ENCODE measurements at regions not wholly inside any gene's neighbourhood (a gene's known extent, or its start where the extent isn't known, plus 50 kb on each side); places are given as distances from the start of the nearest gene placed in this dataset.

DNA sequence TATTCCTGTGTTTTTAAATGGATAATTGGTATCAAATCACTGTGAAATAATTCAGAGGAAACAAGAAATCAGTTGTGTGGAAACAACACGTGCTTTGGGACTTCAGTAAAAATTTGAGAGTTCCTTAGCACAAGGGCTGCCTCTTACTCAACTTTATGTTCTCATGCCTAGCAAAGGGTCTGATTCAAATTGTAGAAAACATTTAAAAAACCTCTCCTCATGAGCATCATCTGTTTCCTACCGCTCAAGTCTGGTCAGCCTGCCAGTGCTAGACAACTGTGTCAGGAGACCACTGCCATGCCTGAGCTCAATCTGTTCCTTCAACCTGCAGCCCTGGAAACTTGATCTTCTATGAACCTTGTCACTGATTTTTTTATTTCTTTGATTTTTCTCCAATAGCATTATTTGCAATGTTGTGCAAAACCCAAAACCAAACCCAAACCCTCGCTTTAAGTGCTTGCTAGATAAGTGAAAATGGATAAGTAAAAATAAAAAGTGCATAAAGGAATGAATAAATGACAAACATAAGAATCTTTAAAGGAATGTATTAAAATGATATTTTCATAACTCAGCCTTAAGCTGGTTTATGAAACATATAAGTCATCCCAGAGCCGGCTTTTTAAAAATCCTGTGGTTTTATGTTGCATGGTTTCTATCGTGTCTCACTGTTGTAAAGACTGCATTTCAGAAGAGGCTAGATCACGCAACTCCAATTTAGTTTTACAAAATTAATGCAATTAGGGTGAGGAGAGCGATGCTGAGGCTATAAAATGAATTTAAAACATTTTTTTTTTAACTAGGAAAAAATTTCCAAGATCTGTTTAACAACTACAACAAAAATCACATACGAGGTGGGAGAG is 361.2 kb upstream of the PDE3A start:
- no peak for TF ChIP-seq SPI1 (IDR thresholded peaks at IDR 0.05; ENCODE audit: low read depth, low read length)
- TF ChIP-seq POLR2A (IDR thresholded peaks at IDR 0.05; ENCODE audit: low read depth, low read length) = no peak
- TF ChIP-seq TAF1 (IDR thresholded peaks at IDR 0.05; ENCODE audit: low read depth, low read length) = no peak
- TF ChIP-seq POLR2AphosphoS5 (IDR thresholded peaks at IDR 0.05; ENCODE audit: low read depth, low read length) = no peak
- TF ChIP-seq POU2F2 (IDR thresholded peaks at IDR 0.05; ENCODE audit: low read depth, low read length) = no peak
- no peak for TF ChIP-seq PAX5 (IDR thresholded peaks at IDR 0.05; ENCODE audit: insufficient read depth, low read length, severe bottlenecking)

Measured in GM12891 (cell line).